Right forelimb (tissue), 1 donor: ENCODE measurements at regions not wholly inside any gene's neighbourhood (a gene's known extent, or its start where the extent isn't known, plus 50 kb on each side); places are given as distances from the start of the nearest gene placed in this dataset.
"Not testable (repeated sequence)": the region's sequence is repeated elsewhere in the genome, so short reads cannot be mapped to it uniquely, and the experiment has no call there.

ENCODE experiments used
- DNase-seq: peaks from one replicate; pipeline ENCODE4 v3.0.0-alpha.2; 2018

- no peak for DNase-seq
These were observed 927.4 kb upstream of the LRFN5 start for GRCh38 chr14:40679256-40679655.

- not testable (repeated sequence) for DNase-seq
These were observed 929.5 kb upstream of the LRFN5 start for GRCh38 chr14:40677206-40677605.

DNA sequence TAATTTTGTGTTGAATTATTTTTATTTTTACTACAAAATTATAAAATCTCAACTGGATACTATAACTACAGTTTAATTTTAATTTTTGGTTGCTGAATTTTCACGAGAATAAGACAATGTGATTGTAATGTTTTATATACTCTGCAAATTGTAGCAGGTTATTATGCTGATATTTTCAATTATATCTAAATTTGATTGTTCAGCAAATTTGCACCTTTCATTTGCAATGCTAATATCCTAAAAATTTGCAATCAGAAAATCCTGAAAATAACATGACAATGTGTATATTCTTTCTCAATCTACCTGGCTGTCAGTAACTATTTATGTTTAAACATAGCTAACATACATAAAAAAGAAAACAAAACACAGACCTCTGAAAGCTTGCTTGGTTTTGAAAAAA lies 932.2 kb upstream of the LRFN5 start:
- no peak for DNase-seq

DNA sequence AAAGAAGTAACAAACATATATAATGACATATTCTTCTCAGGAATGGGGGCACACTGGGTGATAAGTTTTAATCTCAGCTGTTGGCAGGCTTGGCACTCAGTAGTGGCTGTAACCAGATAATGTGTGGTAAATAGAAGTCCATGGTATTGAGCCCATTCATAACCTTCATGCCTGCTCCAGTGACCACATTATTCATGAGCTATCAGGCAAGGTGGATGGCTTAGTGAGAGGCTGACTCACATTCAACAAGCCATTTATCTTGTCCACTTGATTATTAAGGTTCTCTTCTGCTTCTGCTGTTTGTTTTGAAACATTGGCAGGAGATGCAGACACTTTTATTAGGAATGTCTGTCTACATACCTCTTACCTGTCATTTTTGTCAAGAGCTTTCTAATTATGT lies 950.4 kb upstream of the LRFN5 start:
- no peak for DNase-seq

DNA sequence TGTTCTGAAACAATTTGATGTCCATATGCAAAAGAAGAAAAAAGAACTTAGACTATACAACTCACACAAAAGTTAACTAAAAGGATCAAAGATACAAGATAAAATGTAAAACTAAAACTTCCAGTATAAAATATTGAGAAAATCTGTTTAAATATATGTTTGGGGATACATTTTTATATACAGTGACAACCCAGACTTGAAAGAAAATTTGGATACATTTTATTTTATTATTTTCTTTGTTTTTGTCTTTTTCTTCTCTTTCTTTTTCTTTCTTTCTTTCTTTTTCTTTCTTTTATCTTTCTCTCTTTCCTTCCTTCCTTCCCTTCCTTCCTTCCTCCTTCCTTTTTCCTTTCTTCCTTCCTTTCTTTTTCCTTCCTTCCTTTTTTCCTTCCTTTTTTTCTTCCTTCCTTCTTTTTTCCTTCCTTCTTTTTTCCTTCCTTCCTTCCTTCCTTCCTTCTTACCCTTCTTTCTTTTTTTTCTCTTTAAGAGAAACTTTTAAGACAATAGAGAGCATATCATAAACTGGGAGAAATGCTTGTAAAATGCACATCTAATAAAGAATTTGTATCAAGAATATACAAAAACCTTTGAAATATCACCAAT lies 954.5 kb upstream of the LRFN5 start:
- DNase-seq: no peak

- DNase-seq: no peak
These were observed 976.2 kb upstream of the LRFN5 start for GRCh38 chr14:40630471-40630870.

- DNase-seq: not testable (repeated sequence)
These were observed 977.0 kb upstream of the LRFN5 start for GRCh38 chr14:40629551-40630137.

- DNase-seq: no peak
These were observed 977.5 kb upstream of the LRFN5 start for GRCh38 chr14:40629144-40629543.

- no peak for DNase-seq
These were observed 983.0 kb upstream of the LRFN5 start for GRCh38 chr14:40623643-40624042.

DNA sequence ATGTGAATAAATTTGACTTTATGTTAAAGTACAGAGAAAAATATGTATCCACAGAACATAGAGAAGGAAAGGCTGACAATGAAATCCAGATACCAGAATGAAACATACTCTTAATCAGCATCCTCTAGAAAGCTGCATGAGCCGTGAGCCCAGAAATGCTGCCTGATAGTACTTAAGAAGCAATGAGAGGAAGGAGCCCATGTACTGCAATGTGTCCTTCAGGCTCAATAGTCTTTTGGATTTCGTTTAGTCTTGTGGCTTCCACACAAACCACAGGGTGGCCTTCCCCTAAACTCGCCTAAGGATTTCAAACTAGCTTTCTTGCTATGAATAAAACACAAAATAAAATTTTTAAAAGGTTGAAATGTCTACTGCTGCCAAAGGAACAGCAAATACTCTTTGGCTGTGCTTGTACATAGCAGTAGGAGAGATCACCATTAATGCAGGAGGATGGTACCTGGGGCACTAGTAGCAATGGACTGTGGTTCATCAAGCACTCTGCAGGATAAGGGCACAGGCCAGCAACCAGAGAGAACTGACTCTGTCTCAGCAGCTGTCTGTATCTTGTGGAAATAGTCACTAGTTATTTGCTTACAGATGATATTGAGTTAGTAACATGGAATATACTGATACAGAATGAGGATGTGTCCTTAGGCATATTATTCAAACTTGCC lies 988.3 kb upstream of the LRFN5 start:
- DNase-seq: no peak

- DNase-seq: no peak
These were observed 990.1 kb upstream of the LRFN5 start for GRCh38 chr14:40616579-40616978.

GRCh38 chr14:40601063-40601462 lies 1005.6 kb upstream of the LRFN5 start:
- DNase-seq: no peak

DNA sequence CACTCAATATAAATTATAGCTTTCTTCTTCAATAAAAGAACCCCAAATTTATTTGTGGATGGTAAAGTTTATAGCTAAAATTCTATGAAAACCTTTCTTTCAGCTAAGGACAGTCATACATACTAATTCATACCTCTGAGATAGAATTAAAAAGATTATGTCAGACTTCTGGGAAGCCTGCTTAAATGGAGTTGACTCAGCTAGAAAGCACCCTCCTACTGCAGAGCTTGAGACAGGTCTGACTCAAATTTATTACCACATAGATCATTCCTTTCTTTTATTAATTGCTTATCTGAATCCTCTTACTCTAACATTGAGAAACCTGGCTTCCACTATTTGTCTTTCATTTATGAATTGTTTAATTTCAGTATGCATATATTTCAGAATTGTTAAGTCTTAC lies 1007.0 kb upstream of the LRFN5 start:
- DNase-seq: no peak

- DNase-seq: no peak
These were observed 1025.4 kb upstream of the LRFN5 start for GRCh38 chr14:40581264-40581663.

DNA sequence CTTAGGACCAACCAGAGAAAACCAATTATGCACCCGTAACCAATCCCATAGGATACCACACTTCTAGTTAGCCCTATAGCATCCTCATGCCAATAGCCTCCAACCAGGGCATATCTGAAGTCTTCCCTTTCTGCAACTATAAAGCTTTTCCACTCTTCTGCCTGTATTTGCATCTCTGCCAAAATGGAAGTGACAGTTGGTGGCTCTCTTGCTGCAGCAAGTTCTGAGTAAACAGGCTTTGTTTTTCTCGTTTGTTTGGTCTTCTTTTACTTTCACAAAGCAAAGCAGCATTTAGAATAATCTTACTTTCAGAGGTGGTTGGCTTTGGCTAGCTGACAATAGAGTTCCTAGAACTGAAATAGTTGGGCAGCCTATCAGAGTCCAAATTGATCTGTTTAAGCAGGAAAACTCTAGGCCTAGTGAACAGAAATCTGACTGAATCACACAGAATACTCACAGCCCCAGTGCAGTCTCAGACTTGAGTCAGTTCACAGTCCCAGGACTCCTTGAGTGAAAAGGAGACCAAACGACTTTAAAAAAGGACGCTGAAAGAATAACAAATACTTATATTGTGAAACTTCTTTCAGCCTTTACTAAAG lies 1029.7 kb upstream of the LRFN5 start:
- DNase-seq: no peak

- no peak for DNase-seq
These were observed 1031.9 kb upstream of the LRFN5 start for GRCh38 chr14:40574780-40575179.

GRCh38 chr14:40525314-40525713 lies 1081.4 kb upstream of the LRFN5 start:
- no peak for DNase-seq

- no peak for DNase-seq
These were observed 1083.6 kb upstream of the LRFN5 start for GRCh38 chr14:40523123-40523522.

- no peak for DNase-seq
These were observed 1062.2 kb upstream of the FBXO33 start for GRCh38 chr14:40494483-40494882.

GRCh38 chr14:40487824-40488223 lies 1055.6 kb upstream of the FBXO33 start:
- no peak for DNase-seq

GRCh38 chr14:40485688-40486087 lies 1053.5 kb upstream of the FBXO33 start:
- no peak for DNase-seq

GRCh38 chr14:40476005-40476404 lies 1043.8 kb upstream of the FBXO33 start:
- no peak for DNase-seq

DNA sequence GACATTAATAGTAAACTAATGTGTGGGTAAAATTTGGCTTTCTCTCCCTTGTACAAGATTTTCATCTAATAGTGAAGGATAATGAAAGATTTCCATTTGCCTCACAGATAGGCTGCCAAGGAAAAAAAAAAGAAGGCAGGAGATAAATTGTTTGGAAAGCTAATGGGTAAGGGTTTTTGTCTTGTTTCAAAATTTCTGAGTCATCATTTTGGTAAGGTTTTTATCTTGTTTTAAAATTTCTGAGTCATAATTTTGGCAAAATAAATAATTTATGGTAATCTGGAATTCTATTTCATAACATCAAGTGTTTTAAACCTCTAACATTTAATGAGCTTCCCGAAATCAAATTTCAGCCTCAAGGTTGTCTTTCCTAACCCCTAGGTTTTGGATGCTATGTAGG lies 1035.7 kb upstream of the FBXO33 start:
- no peak for DNase-seq

GRCh38 chr14:40464531-40464930 lies 1032.3 kb upstream of the FBXO33 start:
- no peak for DNase-seq
